GM10266 (cell line): ENCODE measurements at regions not wholly inside any gene's neighbourhood (a gene's known extent, or its start where the extent isn't known, plus 50 kb on each side); places are given as distances from the start of the nearest gene placed in this dataset.

Experiments used
- DNase-seq: peaks from one replicate; pipeline ENCODE4 v3.0.0; 2012; ENCODE audit errors: extremely low spot score
- CTCF ChIP-seq: IDR thresholded peaks from 2 replicates; pipeline ENCODE4 v1.5.1; 2012; ENCODE audit warnings: mild to moderate bottlenecking, low read depth; ENCODE audit not compliant: control insufficient read depth, insufficient read depth; ENCODE audit errors: missing control alignments

- TF ChIP-seq CTCF: no peak
- no peak for DNase-seq
Observed at GRCh38 chr11:110968348-110969062, 256.3 kb upstream of the ARHGAP20 start.

DNA sequence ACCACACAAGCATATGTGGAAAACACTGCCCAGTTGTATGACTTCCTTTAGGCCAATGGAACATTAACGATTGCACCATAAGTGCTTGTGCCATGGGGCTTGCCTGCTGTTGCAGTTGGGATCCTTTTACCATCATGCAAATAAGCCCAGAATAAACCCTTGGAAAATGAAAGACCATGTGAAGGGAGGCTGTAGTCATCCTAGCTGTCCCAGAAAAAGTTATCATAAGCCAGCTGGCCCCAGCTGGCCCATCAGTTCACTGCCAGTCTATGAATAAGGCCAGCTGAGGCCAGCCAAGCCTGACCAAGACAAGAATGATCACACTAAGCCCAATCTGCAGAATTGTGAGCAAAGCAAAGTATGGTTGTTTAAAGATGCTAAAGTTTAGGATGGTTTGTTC lies 253.9 kb upstream of the ARHGAP20 start:
- TF ChIP-seq CTCF: no peak

GRCh38 chr11:110962921-110963320 lies 250.7 kb upstream of the ARHGAP20 start:
- no peak for DNase-seq

More for the DNA sequence above, 253.9 kb upstream of the ARHGAP20 start:
- no peak for DNase-seq

GRCh38 chr11:110960167-110960566 lies 247.9 kb upstream of the ARHGAP20 start:
- no peak for DNase-seq
- no peak for TF ChIP-seq CTCF

More at GRCh38 chr11:110962921-110963320, 250.7 kb upstream of the ARHGAP20 start:
- TF ChIP-seq CTCF: no peak

GRCh38 chr11:110958216-110958615 lies 246.0 kb upstream of the ARHGAP20 start:
- TF ChIP-seq CTCF: no peak
- DNase-seq: no peak

GRCh38 chr11:110955776-110956175 lies 243.5 kb upstream of the ARHGAP20 start:
- no peak for DNase-seq
- no peak for TF ChIP-seq CTCF

GRCh38 chr11:110951950-110952503 lies 239.8 kb upstream of the ARHGAP20 start:
- TF ChIP-seq CTCF: no peak
- no peak for DNase-seq
